EL (cell line): ENCODE measurements at regions not wholly inside any gene's neighbourhood (a gene's known extent, or its start where the extent isn't known, plus 50 kb on each side); places are given as distances from the start of the nearest gene placed in this dataset.
"Not testable (repeated sequence)": the region's sequence is repeated elsewhere in the genome, so short reads cannot be mapped to it uniquely, and the experiment has no call there.

Experiments used
- DNase-seq: peaks from one replicate; pipeline ENCODE4 v3.0.0-alpha.2; 2016

DNA sequence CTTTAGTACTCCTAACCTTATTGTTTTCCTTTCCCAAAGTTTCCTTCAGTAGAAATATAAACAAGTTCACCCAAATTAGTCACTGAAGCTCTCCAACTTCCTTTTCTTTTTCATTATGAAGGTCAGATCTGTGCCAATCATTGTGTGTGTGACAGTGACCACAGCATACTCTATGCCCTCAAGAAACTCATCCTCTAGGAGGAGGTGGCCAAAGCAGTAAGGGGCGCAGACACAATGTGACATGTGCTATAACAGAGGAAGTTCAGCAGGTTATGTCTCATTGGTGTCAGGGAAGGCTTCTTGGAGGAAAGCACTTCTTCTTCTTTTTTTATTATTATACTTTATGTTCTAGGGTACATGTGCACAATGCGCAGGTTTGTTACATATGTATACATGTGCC is 60.0 kb upstream of the PSME4 start:
- DNase-seq: no peak

- no peak for DNase-seq
Measured at GRCh38 chr2:54030396-54030741, 59.6 kb upstream of the PSME4 start.

DNA sequence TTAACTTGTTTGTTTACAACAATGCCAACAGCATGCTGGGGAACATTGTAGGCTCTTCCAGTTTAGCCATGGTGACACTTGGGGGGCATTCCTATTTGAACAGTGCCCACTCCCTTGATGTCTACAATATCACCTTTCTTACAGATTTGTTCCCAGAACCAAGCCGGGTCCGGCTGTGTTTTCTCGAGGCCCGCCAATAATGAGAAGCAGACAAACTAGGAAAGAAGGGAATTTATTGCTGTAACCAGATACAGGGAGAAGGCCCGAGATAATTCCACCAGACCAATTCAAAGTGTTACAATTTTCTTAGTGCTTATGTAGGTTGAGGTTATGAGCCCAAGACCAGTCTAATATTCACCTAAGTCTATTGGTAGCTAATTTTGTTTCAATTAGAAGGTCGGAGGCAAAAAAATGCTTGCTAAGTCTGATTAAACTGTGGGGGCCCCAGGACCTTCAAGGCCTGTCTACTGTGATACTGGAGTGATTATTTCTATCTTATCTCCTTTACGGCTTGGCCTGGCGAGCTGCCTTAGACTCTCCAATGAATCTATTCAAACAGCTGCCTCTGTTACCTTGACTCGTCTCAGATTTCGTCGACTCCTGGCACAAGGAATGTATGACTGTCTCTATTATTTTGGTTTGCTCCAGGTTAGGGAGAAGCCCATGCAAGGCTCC is 59.1 kb upstream of the PSME4 start:
- no peak for DNase-seq

DNA sequence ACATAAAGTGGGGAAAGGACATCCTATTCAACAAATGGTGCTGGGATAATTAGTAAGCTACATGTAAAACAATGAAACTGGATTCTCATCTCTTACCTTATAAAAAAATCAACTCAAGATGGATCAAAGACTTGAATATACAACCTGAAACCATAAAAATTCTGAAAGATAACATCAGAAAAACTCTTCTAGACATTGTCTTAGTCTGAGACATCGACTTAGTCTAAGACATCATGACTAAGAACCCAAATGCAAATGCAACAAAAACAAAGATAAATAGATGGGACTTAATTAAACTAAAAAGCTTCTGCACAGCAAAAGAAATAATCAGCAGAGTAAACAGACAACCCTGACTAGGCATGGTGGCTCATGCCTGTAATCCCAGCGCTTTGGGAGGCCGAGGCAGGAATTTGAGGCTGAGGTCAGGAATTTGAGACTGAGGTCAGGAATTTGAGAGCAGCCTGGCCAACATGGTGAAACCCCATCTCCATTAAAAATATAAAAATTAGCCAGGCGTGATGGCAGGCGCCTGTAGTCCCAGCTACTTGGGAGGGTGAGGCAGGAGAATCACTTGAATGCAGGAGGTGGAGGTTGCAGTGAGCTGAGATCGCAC is 54.8 kb upstream of the PSME4 start:
- not testable (repeated sequence) for DNase-seq

DNA sequence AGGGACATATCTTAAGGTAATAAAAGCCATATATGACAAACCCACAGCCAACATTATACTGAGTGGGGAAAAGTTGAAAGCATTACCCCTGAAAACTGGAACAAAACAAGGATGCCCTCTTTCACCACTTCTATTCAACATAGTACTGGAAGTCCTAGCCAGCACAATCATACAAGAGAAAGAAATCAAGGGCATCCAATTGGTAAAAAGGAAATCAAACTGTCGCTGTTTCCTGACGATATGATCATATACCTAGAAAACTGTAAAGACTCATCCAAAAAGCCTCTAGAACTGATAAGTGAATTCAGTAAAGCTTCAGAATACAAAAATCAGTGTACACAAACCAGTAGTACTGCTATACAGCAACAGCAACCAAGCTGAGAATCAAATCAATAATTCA is 53.8 kb upstream of the PSME4 start:
- DNase-seq: no peak

GRCh38 chr2:54021702-54022101 is 50.9 kb upstream of the PSME4 start:
- no peak for DNase-seq

DNA sequence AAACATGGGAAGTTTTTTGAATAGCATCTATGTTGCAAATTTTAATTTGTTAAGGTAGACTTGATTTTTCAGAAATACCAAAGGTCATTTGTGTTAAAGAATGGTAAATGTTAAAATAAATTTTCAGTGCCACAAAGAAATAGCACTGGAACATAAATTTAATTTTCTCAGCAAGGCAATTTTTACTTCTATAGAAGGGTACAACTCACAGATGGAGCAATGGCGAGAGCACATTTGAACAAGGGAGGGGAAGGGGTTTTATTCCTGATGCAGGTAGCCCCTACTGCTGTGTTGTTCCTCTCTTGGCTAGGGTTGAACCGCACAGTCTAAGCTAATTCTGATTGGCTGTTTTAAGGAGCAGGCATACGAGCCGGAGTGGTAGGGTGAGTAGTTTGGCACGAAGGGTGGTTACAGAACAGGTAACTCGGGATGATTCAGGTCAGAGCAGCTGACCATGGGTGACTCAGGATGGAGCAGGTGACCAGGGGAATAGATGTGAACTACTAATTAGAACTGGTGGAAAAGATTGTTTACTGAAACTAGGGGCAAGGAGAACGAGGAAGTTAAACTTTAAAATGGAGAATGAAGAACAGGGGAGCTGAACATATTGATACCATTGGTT is 50.1 kb upstream of the PSME4 start:
- DNase-seq: no peak
